GM10266 (cell line): ENCODE measurements at regions not wholly inside any gene's neighbourhood (a gene's known extent, or its start where the extent isn't known, plus 50 kb on each side); places are given as distances from the start of the nearest gene placed in this dataset.
"Not testable (repeated sequence)": the region's sequence is repeated elsewhere in the genome, so short reads cannot be mapped to it uniquely, and the experiment has no call there.

ENCODE experiments used
- DNase-seq: peaks from one replicate; pipeline ENCODE4 v3.0.0; 2012; ENCODE audit errors: extremely low spot score
- TF ChIP-seq, protein P1 (sequence below): IDR thresholded peaks from 2 replicates; pipeline ENCODE4 v1.5.1; 2012; ENCODE audit warnings: mild to moderate bottlenecking, low read depth; ENCODE audit not compliant: control insufficient read depth, insufficient read depth; ENCODE audit errors: missing control alignments

GRCh38 chr4:135921081-135921480 lies 1611.2 kb downstream of the PCDH18 start:
- DNase-seq, result no peak
- TF ChIP-seq, protein P1, sequence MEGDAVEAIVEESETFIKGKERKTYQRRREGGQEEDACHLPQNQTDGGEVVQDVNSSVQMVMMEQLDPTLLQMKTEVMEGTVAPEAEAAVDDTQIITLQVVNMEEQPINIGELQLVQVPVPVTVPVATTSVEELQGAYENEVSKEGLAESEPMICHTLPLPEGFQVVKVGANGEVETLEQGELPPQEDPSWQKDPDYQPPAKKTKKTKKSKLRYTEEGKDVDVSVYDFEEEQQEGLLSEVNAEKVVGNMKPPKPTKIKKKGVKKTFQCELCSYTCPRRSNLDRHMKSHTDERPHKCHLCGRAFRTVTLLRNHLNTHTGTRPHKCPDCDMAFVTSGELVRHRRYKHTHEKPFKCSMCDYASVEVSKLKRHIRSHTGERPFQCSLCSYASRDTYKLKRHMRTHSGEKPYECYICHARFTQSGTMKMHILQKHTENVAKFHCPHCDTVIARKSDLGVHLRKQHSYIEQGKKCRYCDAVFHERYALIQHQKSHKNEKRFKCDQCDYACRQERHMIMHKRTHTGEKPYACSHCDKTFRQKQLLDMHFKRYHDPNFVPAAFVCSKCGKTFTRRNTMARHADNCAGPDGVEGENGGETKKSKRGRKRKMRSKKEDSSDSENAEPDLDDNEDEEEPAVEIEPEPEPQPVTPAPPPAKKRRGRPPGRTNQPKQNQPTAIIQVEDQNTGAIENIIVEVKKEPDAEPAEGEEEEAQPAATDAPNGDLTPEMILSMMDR, result no peak

- TF ChIP-seq, protein P1, result no peak
- no peak for DNase-seq
These were observed 1615.3 kb downstream of the PCDH18 start for GRCh38 chr4:135917011-135917410.

- no peak for DNase-seq
- TF ChIP-seq, protein P1, result no peak
These were observed 1631.3 kb downstream of the PCDH18 start for GRCh38 chr4:135900956-135901355.

- DNase-seq, result not testable (repeated sequence)
- TF ChIP-seq, protein P1, result peak; percentile 45
These were observed 1662.7 kb upstream of the PABPC4L start for GRCh38 chr4:135864304-135864703.

- TF ChIP-seq, protein P1, result no peak
- DNase-seq, result no peak
These were observed 1639.2 kb upstream of the PABPC4L start for GRCh38 chr4:135840781-135841180.

DNA sequence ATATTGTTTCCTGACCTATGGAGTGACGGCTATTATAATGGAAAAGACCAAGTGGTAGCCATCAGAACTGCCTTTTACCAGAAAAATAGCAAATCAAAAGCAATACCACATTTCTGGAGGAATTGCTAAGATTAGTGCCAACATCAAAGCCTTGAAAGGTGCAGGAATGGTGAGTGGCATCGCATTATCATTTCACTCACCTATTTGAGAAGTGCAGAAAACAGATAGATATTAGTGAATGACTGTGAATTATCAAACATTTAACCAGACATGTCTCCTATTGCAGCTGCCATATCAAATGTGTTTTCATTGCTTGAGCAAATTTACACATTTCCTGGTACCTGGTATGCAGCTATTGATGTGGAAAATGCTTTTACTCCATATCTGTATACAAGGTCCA lies 1638.1 kb upstream of the PABPC4L start:
- no peak for DNase-seq
- TF ChIP-seq, protein P1, result no peak

- no peak for DNase-seq
- TF ChIP-seq, protein P1, result no peak
These were observed 1637.3 kb upstream of the PABPC4L start for GRCh38 chr4:135838889-135839288.

DNA sequence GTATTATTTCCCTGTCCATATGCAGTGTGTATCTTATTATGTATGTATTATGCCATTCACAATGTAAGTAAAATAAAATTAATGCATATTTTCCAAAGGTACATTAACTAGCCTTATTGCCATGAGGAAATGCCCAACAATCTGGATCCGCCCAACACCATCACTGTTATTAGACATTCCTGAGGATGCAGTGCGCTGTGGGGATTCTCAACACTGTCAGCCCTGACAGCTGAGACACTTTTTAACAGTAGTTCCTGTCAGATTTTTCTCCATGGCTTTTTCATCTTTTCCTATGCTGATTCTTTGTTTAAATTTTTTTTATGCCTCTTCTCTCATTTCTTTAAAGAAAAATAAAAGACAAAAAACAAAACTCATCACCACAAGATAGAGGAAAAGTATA lies 1632.9 kb upstream of the PABPC4L start:
- DNase-seq, result no peak
- TF ChIP-seq, protein P1, result no peak
